Spleen (tissue), 11 donors: ENCODE measurements at regions not wholly inside any gene's neighbourhood (a gene's known extent, or its start where the extent isn't known, plus 50 kb on each side); places are given as distances from the start of the nearest gene placed in this dataset.
A peak's percentile ranks its signal among the peaks of the same experiment; 100 is the strongest.

Experiments used
- DNase-seq: peaks from one replicate; pipeline ENCODE4 v3.0.0-alpha.2; 2020
- H3K27ac ChIP-seq, 8 donors: fragments of 200-600 bp; sonication (generic) in 7 of 8; 1 replicate in 4 of 8; 2 replicates in 4 of 8; pipeline versions ENCODE4 v1.5.0 to v1.8.0; 2016 to 2021; ENCODE audit warnings: inconsistent platforms in 4 of 8, mild to moderate bottlenecking in 4 of 8, moderate library complexity in 1 of 8
- H3K27me3 ChIP-seq, 7 donors: fragments of 200-600 bp; sonication (generic) in 6 of 7; replicated peaks in 1 of 7; 1 replicate in 4 of 7; 2 replicates in 3 of 7; pipeline versions ENCODE4 v1.5.0 to v1.8.0; 2016 to 2021; ENCODE audit warnings: inconsistent platforms in 3 of 7, mild to moderate bottlenecking in 1 of 7
- H3K36me3 ChIP-seq, 6 donors: fragments of 200-600 bp; sonication (generic) in 5 of 6; 1 replicate in 4 of 6; 2 replicates in 2 of 6; pipeline versions ENCODE4 v1.5.0 to v1.8.0; 2016 to 2021; ENCODE audit warnings: inconsistent platforms in 2 of 6
- H3K4me1 ChIP-seq, 6 donors: fragments of 200-600 bp; sonication (generic) in 5 of 6; 1 replicate in 3 of 6; 2 replicates in 3 of 6; pipeline versions ENCODE4 v1.5.0 to v1.8.0; 2016 to 2021; ENCODE audit warnings: inconsistent platforms in 3 of 6
- H3K4me3 ChIP-seq, 8 donors: fragments of 200-600 bp; sonication (generic) in 7 of 8; 1 replicate in 4 of 8; 2 replicates in 4 of 8; pipeline versions ENCODE4 v1.5.0 to v1.8.0; 2016 to 2021; ENCODE audit warnings: inconsistent platforms in 4 of 8, mild to moderate bottlenecking in 4 of 8, moderate library complexity in 2 of 8
- H3K9me3 ChIP-seq, 8 donors: fragments of 200-600 bp; sonication (generic) in 7 of 8; 1 replicate in 4 of 8; 2 replicates in 4 of 8; pipeline versions ENCODE4 v1.5.0 to v1.8.0; 2016 to 2021; ENCODE audit warnings: inconsistent platforms in 4 of 8
- CTCF ChIP-seq, 11 experiments: fragments of 200-600 bp in 7 of 11; fragments of 450-650 bp in 4 of 11; sonication (generic) in 4 of 11; IDR thresholded peaks in 8 of 11; conservative IDR thresholded peaks in 3 of 11; 1 replicate in 7 of 11; 2 replicates in 4 of 11; pipeline versions ENCODE4 v1.4.0 to v1.8.0; 2016 to 2021; ENCODE audit warnings: antibody characterized with exemption in 11 of 11, inconsistent platforms in 4 of 11, mild to moderate bottlenecking in 1 of 11
- POLR2A ChIP-seq, 3 donors: fragments of 450-650 bp; IDR thresholded peaks; one replicate each; pipeline ENCODE4 v1.5.1; 2017; ENCODE audit warnings: antibody characterized with exemption in 3 of 3, mild to moderate bottlenecking in 1 of 3
- POLR2AphosphoS5 ChIP-seq, 3 donors: sonication (generic); formaldehyde crosslinking; IDR thresholded peaks; one replicate each; pipeline ENCODE4 v1.5.1; 2017; ENCODE audit warnings: antibody characterized with exemption in 3 of 3
- WGBS, 5 donors: extraction: QIAGEN DNeasy Blood & Tissue Kit in 3 of 5; methylation state at CpG; one replicate each; pipeline versions ENCODE4 v1.1.5 to v1.1.7; 2013 to 2018; 5-methylcytosine and 5-hydroxymethylcytosine counted together
- intact Hi-C: fragments of 100-400 bp; cut with DNase I; formaldehyde crosslinking; loops from one replicate; pipeline ENCODE4 v1.15.0; 2023; ENCODE audit warnings: low total_unique reads
- donor health status: healthy with polysubstance abuse.
- donor health status: DM: no; HTN: no; CAD: no; lungs with moderate emphysema.
- donor health status: DM: no; HTN: no; CAD: no.
- donor health status: Bipolar disorder and iron deficiency.
- donor health status: healthy.
- donor health status: DM: no; HTN: no; CAD: no.
- donor health status: DM: yes; HTN: yes; CAD: no.

- Histone ChIP-seq H3K27ac (no peak overlapping the region), H3K4me1 (peaks cover 0 to 41% (median 6%) of the 10 kb centered on the region in 6 donors), H3K9me3 (no peaks in the 10 kb centered on the region), H3K36me3 (no peaks in the 10 kb centered on the region), H3K4me3 (no peak overlapping the region), H3K27me3 (no peaks in the 10 kb centered on the region)
- TF ChIP-seq CTCF (IDR thresholded peaks at IDR 0.05 in 8 of 11, conservative IDR thresholded peaks at IDR 0.05 in 3 of 11) = no peak
- no peak for TF ChIP-seq POLR2AphosphoS5 (IDR thresholded peaks at IDR 0.05)
- TF ChIP-seq POLR2A (IDR thresholded peaks at IDR 0.05) = no peak
- 75 to 92% (median 86%) methylated on average over 1 of the region's 1 CpG for WGBS, 5 donors
- intact Hi-C loops = no loop called here
- DNase-seq = no peak
Measured at GRCh38 chr11:128407962-128408361, 179.4 kb downstream of the ETS1 start.

- DNase-seq = no peak
- Histone ChIP-seq H3K4me3 (no peak overlapping the region), H3K36me3 (no peaks in the 10 kb centered on the region), H3K4me1 (peaks cover 0 to 27% (median 0%) of the 10 kb centered on the region in 6 donors), H3K27me3 (no peaks in the 10 kb centered on the region), H3K9me3 (no peaks in the 10 kb centered on the region), H3K27ac (peak overlapping the region in 3 of 8 donors; percentile 4 to 14 (median 10))
- TF ChIP-seq POLR2A (IDR thresholded peaks at IDR 0.05) = no peak
- TF ChIP-seq POLR2AphosphoS5 (IDR thresholded peaks at IDR 0.05) = no peak
- no peak for TF ChIP-seq CTCF (IDR thresholded peaks at IDR 0.05 in 8 of 11, conservative IDR thresholded peaks at IDR 0.05 in 3 of 11)
- 72 to 89% (median 82%) methylated on average over 8 of the region's 8 CpGs for WGBS, 5 donors
- intact Hi-C loops = no loop called here
Measured at GRCh38 chr11:128405714-128406662, 181.4 kb downstream of the ETS1 start.

GRCh38 chr11:128405112-128405511 is 182.2 kb downstream of the ETS1 start:
- DNase-seq = no peak
- no peak for TF ChIP-seq POLR2AphosphoS5 (IDR thresholded peaks at IDR 0.05)
- TF ChIP-seq CTCF (IDR thresholded peaks at IDR 0.05 in 8 of 11, conservative IDR thresholded peaks at IDR 0.05 in 3 of 11) = no peak
- TF ChIP-seq POLR2A (IDR thresholded peaks at IDR 0.05) = no peak
- 92 to 100% (median 97%) methylated on average over 1 of the region's 1 CpG for WGBS, 5 donors

GRCh38 chr11:128404437-128404836 is 182.9 kb downstream of the ETS1 start:
- no peak for DNase-seq
- intact Hi-C loops = no loop called here
- Histone ChIP-seq H3K4me3 (no peak overlapping the region), H3K36me3 (no peaks in the 10 kb centered on the region), H3K9me3 (no peaks in the 10 kb centered on the region), H3K4me1 (peaks cover 0 to 33% (median 4%) of the 10 kb centered on the region in 6 donors), H3K27ac (no peak overlapping the region), H3K27me3 (no peaks in the 10 kb centered on the region)
- WGBS, 5 donors = 54 to 94% (median 74%) methylated on average over 1 of the region's 1 CpG
- TF ChIP-seq POLR2A (IDR thresholded peaks at IDR 0.05) (no peak), POLR2AphosphoS5 (IDR thresholded peaks at IDR 0.05) (no peak)

More at GRCh38 chr11:128405112-128405511, 182.2 kb downstream of the ETS1 start:
- peak overlapping the region in 2 of 8 donors; percentile 10 to 14 for H3K27ac ChIP-seq
- H3K9me3 ChIP-seq = no peaks in the 10 kb centered on the region
- H3K36me3 ChIP-seq = no peaks in the 10 kb centered on the region
- H3K4me1 ChIP-seq = peaks cover 0 to 27% (median 0%) of the 10 kb centered on the region in 6 donors
- H3K27me3 ChIP-seq = no peaks in the 10 kb centered on the region
- intact Hi-C loops = no loop called here
- H3K4me3 ChIP-seq = no peak overlapping the region
